M059J (cell line): ENCODE measurements at regions not wholly inside any gene's neighbourhood (a gene's known extent, or its start where the extent isn't known, plus 50 kb on each side); places are given as distances from the start of the nearest gene placed in this dataset.
"Not testable (repeated sequence)": the region's sequence is repeated elsewhere in the genome, so short reads cannot be mapped to it uniquely, and the experiment has no call there.

Experiments used
- DNase-seq: peaks from one replicate; pipeline ENCODE4 v3.0.0-alpha.2; 2012; ENCODE audit warnings: low read depth

- DNase-seq = peak; percentile 66
Measured at GRCh38 chr15:59830873-59831272, 141.8 kb upstream of the BNIP2 start.

- DNase-seq = peak; percentile 30
Measured at GRCh38 chr15:59830098-59830497, 141.0 kb upstream of the BNIP2 start.

GRCh38 chr15:59828861-59829260 is 139.7 kb upstream of the BNIP2 start:
- peak; percentile 56 for DNase-seq

GRCh38 chr15:59828263-59828662 is 139.1 kb upstream of the BNIP2 start:
- peak; percentile 32 for DNase-seq

- DNase-seq = peak; percentile 77
Measured at GRCh38 chr15:59825901-59826300, 136.8 kb upstream of the BNIP2 start.

GRCh38 chr15:59821286-59821685 is 132.2 kb upstream of the BNIP2 start:
- DNase-seq = no peak

- no peak for DNase-seq
Measured at GRCh38 chr15:59819092-59819491, 130.0 kb upstream of the BNIP2 start.

- DNase-seq = no peak
Measured at GRCh38 chr15:59818336-59818735, 129.2 kb upstream of the BNIP2 start.

GRCh38 chr15:59817834-59818233 is 128.7 kb upstream of the BNIP2 start:
- no peak for DNase-seq

GRCh38 chr15:59817053-59817452 is 127.9 kb upstream of the BNIP2 start:
- DNase-seq = no peak

- no peak for DNase-seq
Measured at GRCh38 chr15:59814409-59814808, 125.3 kb upstream of the BNIP2 start.

GRCh38 chr15:59812889-59813288 is 123.8 kb upstream of the BNIP2 start:
- no peak for DNase-seq

- no peak for DNase-seq
Measured at GRCh38 chr15:59812250-59812870, 123.2 kb upstream of the BNIP2 start.

- DNase-seq = peak; percentile 33
Measured at GRCh38 chr15:59803293-59803966, 114.3 kb upstream of the BNIP2 start.

- DNase-seq = peak; percentile 38
Measured at GRCh38 chr15:59801649-59802048, 112.5 kb upstream of the BNIP2 start.

GRCh38 chr15:59798605-59798917 is 109.4 kb upstream of the BNIP2 start:
- no peak for DNase-seq

- DNase-seq = no peak
Measured at GRCh38 chr15:59797756-59798604, 108.9 kb upstream of the BNIP2 start.

GRCh38 chr15:59794229-59794886 is 105.2 kb upstream of the BNIP2 start:
- peak; percentile 25 for DNase-seq

- DNase-seq = no peak
Measured at GRCh38 chr15:59792359-59792758, 103.2 kb upstream of the BNIP2 start.

- DNase-seq = peak; percentile 10
Measured at GRCh38 chr15:59791755-59792154, 102.6 kb upstream of the BNIP2 start.

- peak; percentile 14 for DNase-seq
Measured at GRCh38 chr15:59791079-59791478, 102.0 kb upstream of the BNIP2 start.

- DNase-seq = not testable (repeated sequence)
Measured at GRCh38 chr15:59786466-59786865, 97.3 kb upstream of the BNIP2 start.
